NCI-H1694 treated with DMSO at 0.1 percent for 48 hours (cell line): ENCODE measurements at regions not wholly inside any gene's neighbourhood (a gene's known extent, or its start where the extent isn't known, plus 50 kb on each side); places are given as distances from the start of the nearest gene placed in this dataset.

Experiments
- DNase-seq: peaks from one replicate; lab custom pipeline; 2025; lab: John Stamatoyannopoulos, UW

DNA sequence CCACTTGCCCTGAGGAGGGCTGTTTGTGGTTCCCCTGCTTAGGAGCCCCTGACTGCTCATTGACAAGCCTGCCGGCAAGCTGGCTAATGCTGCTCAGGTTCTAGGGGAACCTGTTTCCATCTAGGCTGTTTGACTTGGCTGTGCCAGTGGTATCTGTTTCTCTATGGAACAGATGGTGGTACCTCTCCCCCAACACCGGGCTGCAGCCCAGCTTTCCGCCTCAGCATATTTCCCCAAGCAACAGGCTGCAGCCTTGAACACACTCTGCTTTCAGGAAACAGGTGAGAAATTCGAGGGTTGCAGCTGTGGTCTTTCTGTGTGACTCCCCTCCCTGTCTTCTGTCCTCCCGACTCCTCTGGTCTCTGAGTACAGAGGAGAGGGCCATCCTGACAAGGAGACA is 132.3 kb downstream of the TMEM132E start:
- DNase-seq, result peak; percentile 94

DNA sequence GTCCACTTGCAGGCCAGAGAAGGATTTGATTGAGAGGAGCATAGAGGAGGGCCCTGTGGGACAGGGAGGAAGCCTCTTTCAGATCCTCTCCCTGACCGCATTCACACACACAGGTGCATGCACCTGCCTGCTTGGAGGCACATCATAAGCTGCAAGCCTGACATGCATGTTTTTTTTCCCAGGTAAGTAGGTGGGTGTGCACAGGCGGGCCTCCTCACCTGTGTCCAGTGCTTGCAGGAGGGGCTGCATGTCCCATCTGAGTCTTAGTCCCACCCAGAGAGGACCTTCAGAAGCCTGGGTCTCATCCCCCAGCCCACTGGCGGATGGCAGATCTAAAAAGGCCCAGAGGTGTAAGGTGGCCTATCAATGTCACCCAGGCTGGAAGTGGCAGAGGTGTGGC is 130.8 kb downstream of the TMEM132E start:
- DNase-seq, result no peak

DNA sequence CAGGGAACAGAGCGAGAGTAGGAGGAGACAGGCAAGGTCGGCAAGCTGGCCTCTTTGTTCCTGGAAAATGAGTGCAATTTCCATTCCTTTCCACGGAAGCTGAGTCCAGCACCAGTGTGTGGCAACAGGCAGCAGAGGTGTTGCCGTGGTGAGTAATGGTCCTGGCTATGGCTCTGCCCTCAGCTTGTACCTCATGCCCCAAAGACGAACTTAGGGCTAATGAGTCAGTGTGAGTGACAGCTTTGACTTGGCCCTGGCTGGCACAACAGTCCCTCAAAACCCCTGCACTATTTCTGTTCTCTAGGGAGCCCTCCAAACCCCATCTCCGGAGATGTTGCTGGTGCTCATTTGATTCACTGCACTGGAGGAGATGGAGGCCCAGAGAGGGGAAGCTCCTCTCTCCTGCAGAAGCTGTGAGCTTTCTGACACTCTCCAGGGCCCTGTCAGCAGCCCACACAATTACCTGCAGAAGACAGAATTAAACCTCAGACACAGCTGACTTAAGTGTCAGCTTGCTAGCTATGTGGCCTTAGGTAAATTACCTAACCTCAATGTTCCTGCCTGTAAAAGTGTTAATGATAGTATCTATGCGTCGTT is 129.9 kb downstream of the TMEM132E start:
- no peak for DNase-seq

DNA sequence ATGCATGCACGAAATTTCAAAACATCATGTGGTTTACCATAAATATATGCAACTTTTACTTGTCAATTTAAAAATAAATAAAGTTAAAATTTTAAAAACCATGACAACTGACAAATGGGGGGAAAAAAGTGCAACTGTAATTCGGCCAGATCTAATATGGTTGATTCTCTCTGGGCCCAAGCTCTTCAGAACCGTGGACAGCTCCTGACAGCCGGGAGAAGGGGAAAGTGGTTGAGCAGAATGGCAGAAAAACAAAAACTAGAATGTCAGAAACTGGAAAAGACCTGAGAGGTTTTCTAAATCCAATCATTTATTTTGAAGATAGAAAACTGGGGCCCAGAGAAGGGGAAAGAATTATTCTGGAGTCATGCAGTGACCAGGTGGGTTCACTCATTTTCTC is 126.6 kb downstream of the TMEM132E start:
- no peak for DNase-seq

DNA sequence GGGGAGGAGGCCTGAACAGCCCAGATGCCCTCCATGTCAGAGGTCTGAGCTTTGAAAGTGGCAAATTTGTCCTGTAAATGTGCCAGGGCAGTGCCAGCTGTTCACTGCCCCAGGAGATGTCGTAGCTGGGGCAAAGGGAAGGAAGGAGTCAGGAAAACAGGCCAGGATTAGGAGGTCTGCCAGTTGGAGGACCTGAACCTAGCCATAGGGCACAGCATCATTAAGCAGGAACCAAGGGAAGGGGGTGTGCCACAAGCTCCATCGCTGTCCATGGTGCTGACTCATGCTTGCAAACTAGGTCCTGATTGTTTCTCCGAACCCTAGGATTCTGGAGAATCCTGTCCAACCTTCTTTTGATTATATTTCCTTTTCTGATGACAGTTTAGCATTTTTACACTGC is 124.2 kb downstream of the TMEM132E start:
- DNase-seq, result no peak

DNA sequence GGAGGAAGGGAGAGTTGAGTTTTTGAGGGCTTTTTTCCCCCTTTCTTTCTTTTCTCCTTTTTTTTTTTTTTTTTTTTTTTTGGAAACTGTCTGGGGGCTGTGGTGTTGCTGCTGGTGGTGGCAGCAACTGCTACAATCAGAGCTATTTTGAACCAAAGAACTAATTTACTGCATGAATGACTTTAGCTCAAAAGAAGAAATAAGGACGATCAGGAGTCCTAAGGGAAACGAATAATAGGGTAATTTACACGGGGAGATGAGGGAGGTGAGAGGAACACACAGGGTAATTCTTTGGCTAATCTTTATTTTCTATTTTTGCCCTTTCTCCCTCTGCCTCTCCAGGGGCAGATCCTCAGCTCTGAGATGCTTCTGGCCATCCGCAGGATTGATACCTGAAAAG is 119.8 kb downstream of the TMEM132E start:
- DNase-seq, result no peak

DNA sequence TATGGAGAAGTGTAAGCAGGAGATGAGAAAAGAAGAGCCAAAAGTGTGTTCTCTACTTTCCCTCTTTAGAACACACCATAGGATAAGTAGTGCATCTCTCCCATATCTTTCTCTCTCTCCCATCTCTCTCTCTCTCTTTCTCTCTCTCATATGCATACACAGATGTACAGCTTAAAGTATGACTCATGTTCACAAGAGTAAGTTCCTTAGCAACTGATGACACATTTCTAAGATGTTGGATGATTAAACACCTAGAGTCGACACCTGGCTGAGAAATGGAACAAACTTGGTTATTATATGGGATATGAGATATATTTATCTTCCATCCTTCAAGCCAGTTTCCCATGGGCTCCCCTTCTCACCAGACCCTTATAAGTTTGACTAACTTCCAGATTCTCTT is 113.5 kb downstream of the TMEM132E start:
- no peak for DNase-seq
